Fibroblast of villous mesenchyme (primary cell): ENCODE measurements at regions not wholly inside any gene's neighbourhood (a gene's known extent, or its start where the extent isn't known, plus 50 kb on each side); places are given as distances from the start of the nearest gene placed in this dataset.

Experiments used
- DNase-seq: peaks from one replicate; pipeline ENCODE4 v3.0.0-alpha.2; 2010; ENCODE audit warnings: low read depth
- H3K4me3 ChIP-seq: 2 replicates; pipeline ENCODE4 v1.5.1; 2011; ENCODE audit warnings: low read depth, mild to moderate bottlenecking, low read length
- CTCF ChIP-seq: IDR thresholded peaks from 2 replicates; pipeline ENCODE4 v1.5.1; 2012; ENCODE audit warnings: low read depth, mild to moderate bottlenecking, low read length; ENCODE audit not compliant: insufficient read depth

- no peak for TF ChIP-seq CTCF
- no peak overlapping the region for H3K4me3 ChIP-seq
- DNase-seq, result peak; percentile 77
Measured at GRCh38 chr5:56649569-56649968, 165.8 kb upstream of the MAP3K1 start.

- no peak for DNase-seq
- no peak overlapping the region for H3K4me3 ChIP-seq
- TF ChIP-seq CTCF, result no peak
Measured at GRCh38 chr5:56648460-56649034, 166.8 kb upstream of the MAP3K1 start.

- no peak for DNase-seq
- TF ChIP-seq CTCF, result no peak
- H3K4me3 ChIP-seq, result no peak overlapping the region
Measured at GRCh38 chr5:56647099-56647850, 168.1 kb upstream of the MAP3K1 start.

- no peak for TF ChIP-seq CTCF
- no peak for DNase-seq
- H3K4me3 ChIP-seq, result no peak overlapping the region
Measured at GRCh38 chr5:56641635-56642260, 173.6 kb upstream of the MAP3K1 start.

GRCh38 chr5:56640763-56641406 lies 174.5 kb upstream of the MAP3K1 start:
- TF ChIP-seq CTCF, result no peak
- DNase-seq, result no peak
- H3K4me3 ChIP-seq, result no peak overlapping the region

GRCh38 chr5:56639476-56639875 lies 175.9 kb upstream of the MAP3K1 start:
- peak; percentile 55 for DNase-seq
- no peak for TF ChIP-seq CTCF
- no peak overlapping the region for H3K4me3 ChIP-seq
